HepG2 (cell line): ENCODE measurements at regions not wholly inside any gene's neighbourhood (a gene's known extent, or its start where the extent isn't known, plus 50 kb on each side); places are given as distances from the start of the nearest gene placed in this dataset.

Source experiments
- ATAC-seq: fragments of 200-7000 bp; cut with Tn5 transposase; 3 replicates; pipeline ENCODE4 v1.9.1; 2020; ENCODE audit warnings: mild to moderate bottlenecking, moderate library complexity
- BruUV-seq: library from RNA; stranded (reverse); fragments of 400-500 nt; replicated peaks from 2 replicates; lab custom pipeline; 2021; lab: Mats Ljungman, UMichigan
- CTCF ChIA-PET: fragments of 300-600 bp; formaldehyde crosslinking; extraction: SDS; loops from one replicate; lab custom pipeline; 2021; ENCODE audit warnings: low total read pairs, inconsistent platforms, low intra/inter-chr PET ratio; lab: Yijun Ruan, JAX
- POLR2A ChIA-PET: fragments of 350-600 bp; sonication (Branson Sonifier 250); formaldehyde crosslinking; loops from one replicate; lab custom pipeline; 2020; ENCODE audit warnings: antibody characterized with exemption, inconsistent platforms; lab: Yijun Ruan, JAX
- DNase-seq: peaks from one replicate; pipeline ENCODE4 v3.0.0-alpha.2; 2015; ENCODE audit warnings: low spot score
- FAIRE-seq: peaks from 3 replicates; lab custom pipeline; 2011; peaks lifted over from hg19 to GRCh38; lab: Jason Lieb, UNC
- H2AFZ ChIP-seq: one replicate; pipeline ENCODE4 v1.6.1; 2011; ENCODE audit warnings: low read length, inconsistent platforms
- H3K27ac ChIP-seq: fragments of 300-600 bp; 3 replicates; pipeline ENCODE4 v1.8.0; 2011; ENCODE audit warnings: mixed run types, mild to moderate bottlenecking, mixed read lengths, low read length, inconsistent platforms; ENCODE audit not compliant: insufficient read depth; ENCODE audit errors: extremely low read length
- H3K27me3 ChIP-seq, 2 experiments: fragments of 200-600 bp in 1 of 2; 2 replicates in 1 of 2; 3 replicates in 1 of 2; pipeline versions ENCODE4 v1.6.0 to v1.8.0; 2011; ENCODE audit warnings: low read length in 2 of 2, mild to moderate bottlenecking in 2 of 2, moderate library complexity in 2 of 2, inconsistent platforms in 1 of 2; ENCODE audit not compliant: insufficient read depth in 2 of 2, control insufficient read depth in 1 of 2
- H3K36me3 ChIP-seq, 2 experiments: fragments of 200-600 bp in 1 of 2; replicated peaks in 1 of 2; 2 replicates in 1 of 2; 3 replicates in 1 of 2; pipeline versions ENCODE4 v1.5.1 to v1.8.0; 2011; ENCODE audit warnings: low read length in 2 of 2, inconsistent platforms in 1 of 2; ENCODE audit not compliant: insufficient read depth in 2 of 2, control insufficient read depth in 1 of 2
- H3K4me1 ChIP-seq: 2 replicates; pipeline ENCODE4 v1.5.1; 2012; ENCODE audit warnings: low read length, inconsistent platforms; ENCODE audit not compliant: insufficient read depth
- H3K4me2 ChIP-seq: 2 replicates; pipeline ENCODE4 v1.6.0; 2011; ENCODE audit warnings: low read depth, low read length, inconsistent platforms
- H3K4me3 ChIP-seq, 3 experiments: fragments of 200-600 bp in 1 of 3; sonication (generic), shearing (Covaris generic) in 1 of 3; replicated peaks in 1 of 3; 2 replicates each; pipeline ENCODE4 v1.5.1; 2011 to 2016; ENCODE audit warnings: low read length in 3 of 3, inconsistent platforms in 2 of 3, low read depth in 2 of 3, mild to moderate bottlenecking in 2 of 3, control low read depth in 1 of 3, mixed read lengths in 1 of 3; ENCODE audit not compliant: insufficient read depth in 1 of 3
- H3K79me2 ChIP-seq: one replicate; pipeline ENCODE4 v1.6.1; 2011; ENCODE audit warnings: low read length, inconsistent platforms; ENCODE audit not compliant: insufficient read depth
- H3K9ac ChIP-seq: 2 replicates; pipeline ENCODE4 v1.6.0; 2011; ENCODE audit warnings: mild to moderate bottlenecking, low read depth, low read length, inconsistent platforms; ENCODE audit not compliant: insufficient read depth
- H3K9me3 ChIP-seq: 2 replicates; pipeline ENCODE4 v1.5.1; 2012; ENCODE audit warnings: mild to moderate bottlenecking, low read length
- H4K20me1 ChIP-seq: 2 replicates; pipeline ENCODE4 v1.6.0; 2011; ENCODE audit warnings: inconsistent platforms, mild to moderate bottlenecking, low read length, moderate library complexity; ENCODE audit not compliant: insufficient read depth
- DNMT3B ChIP-seq: conservative IDR thresholded peaks from 2 replicates; pipeline ENCODE4 v1.6.1; 2016; ENCODE audit warnings: missing biosample characterization, control low read depth
- DPF2 ChIP-seq: sonication (generic); formaldehyde crosslinking; IDR thresholded peaks from 2 replicates; pipeline ENCODE4 v1.4.0; 2020; ENCODE audit warnings: mild to moderate bottlenecking, low read depth, missing genetic modification reagents, borderline replicate concordance
- FOSL2 ChIP-seq: sonication (generic); formaldehyde crosslinking; IDR thresholded peaks from 2 replicates; pipeline ENCODE4 v1.4.0; 2020; ENCODE audit warnings: missing genetic modification reagents
- ISX ChIP-seq: sonication (generic); formaldehyde crosslinking; conservative IDR thresholded peaks from 2 replicates; pipeline ENCODE4 v1.5.0; 2020; ENCODE audit warnings: missing genetic modification reagents
- KLF11 ChIP-seq: IDR thresholded peaks from 2 replicates; pipeline ENCODE4 v1.6.1; 2016; ENCODE audit warnings: missing compliant biosample characterization
- WGBS: methylation state at CpG from one replicate; pipeline ENCODE4 v1.1.6; 2017; ENCODE audit warnings: low lambda C conversion rate; 5-methylcytosine and 5-hydroxymethylcytosine counted together
- in situ Hi-C: cut with HindIII; loops from 2 replicates; pipeline ENCODE4 v1.10.0; 2017; ENCODE audit warnings: low pct_unique_long_range_greater_than_20kb; ENCODE audit not compliant: extremely low pct_ligation_motif_present
- intact Hi-C: fragments of 100-400 bp; cut with micrococcal nuclease; formaldehyde crosslinking; loops from one replicate; pipeline ENCODE4 v1.10.0; 2022; ENCODE audit not compliant: unreplicated experiment
- TF ChIP-seq, protein P1 (sequence below): sonication (generic); formaldehyde crosslinking; IDR thresholded peaks from 2 replicates; pipeline ENCODE4 v1.9.0; 2021; ENCODE audit warnings: missing genetic modification reagents, mild to moderate bottlenecking, borderline replicate concordance
- TF ChIP-seq, protein P2 (sequence below): IDR thresholded peaks from 2 replicates; pipeline ENCODE4 v1.6.1; 2016; ENCODE audit warnings: low read depth

DNA sequence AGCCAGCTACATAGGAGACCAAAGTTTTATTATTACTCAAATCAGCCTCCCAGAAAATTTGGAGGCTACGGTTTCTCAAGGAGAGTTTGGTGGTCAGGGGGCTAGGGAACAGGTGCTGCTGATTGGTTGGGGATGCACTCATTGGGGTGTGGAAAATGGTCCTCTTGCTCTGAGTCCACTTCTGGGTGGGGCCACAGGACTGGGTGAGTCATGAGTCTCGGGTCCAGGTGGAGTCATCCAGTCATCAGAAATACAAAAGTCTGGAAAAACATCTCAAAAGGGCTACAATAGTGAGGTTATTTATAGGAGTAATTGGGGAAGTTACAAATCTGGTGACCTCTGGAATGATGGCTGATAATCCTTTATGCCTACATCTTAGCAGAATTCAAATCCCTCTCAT lies 54.3 kb upstream of the SLC22A16 start:
- TF ChIP-seq KLF11 (CRISPR knock-in tag) (no peak), FOSL2 (CRISPR knock-in tag) (peak; percentile 60; the same call in 1 of the 2 replicates)
- TF ChIP-seq, protein P1, sequence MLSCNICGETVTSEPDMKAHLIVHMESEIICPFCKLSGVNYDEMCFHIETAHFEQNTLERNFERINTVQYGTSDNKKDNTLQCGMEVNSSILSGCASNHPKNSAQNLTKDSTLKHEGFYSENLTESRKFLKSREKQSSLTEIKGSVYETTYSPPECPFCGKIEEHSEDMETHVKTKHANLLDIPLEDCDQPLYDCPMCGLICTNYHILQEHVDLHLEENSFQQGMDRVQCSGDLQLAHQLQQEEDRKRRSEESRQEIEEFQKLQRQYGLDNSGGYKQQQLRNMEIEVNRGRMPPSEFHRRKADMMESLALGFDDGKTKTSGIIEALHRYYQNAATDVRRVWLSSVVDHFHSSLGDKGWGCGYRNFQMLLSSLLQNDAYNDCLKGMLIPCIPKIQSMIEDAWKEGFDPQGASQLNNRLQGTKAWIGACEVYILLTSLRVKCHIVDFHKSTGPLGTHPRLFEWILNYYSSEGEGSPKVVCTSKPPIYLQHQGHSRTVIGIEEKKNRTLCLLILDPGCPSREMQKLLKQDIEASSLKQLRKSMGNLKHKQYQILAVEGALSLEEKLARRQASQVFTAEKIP (CRISPR knock-in tag) = no peak
- TF ChIP-seq, protein P2, sequence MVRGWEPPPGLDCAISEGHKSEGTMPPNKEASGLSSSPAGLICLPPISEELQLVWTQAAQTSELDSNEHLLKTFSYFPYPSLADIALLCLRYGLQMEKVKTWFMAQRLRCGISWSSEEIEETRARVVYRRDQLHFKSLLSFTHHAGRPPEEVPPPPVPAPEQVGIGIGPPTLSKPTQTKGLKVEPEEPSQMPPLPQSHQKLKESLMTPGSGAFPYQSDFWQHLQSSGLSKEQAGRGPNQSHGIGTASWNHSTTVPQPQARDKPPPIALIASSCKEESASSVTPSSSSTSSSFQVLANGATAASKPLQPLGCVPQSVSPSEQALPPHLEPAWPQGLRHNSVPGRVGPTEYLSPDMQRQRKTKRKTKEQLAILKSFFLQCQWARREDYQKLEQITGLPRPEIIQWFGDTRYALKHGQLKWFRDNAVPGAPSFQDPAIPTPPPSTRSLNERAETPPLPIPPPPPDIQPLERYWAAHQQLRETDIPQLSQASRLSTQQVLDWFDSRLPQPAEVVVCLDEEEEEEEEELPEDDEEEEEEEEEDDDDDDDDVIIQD = 0 out of 2 replicates have a peak, but pooled peaks have one; percentile 28
- Histone ChIP-seq H3K9me3 (peaks cover 7% of the 10 kb centered on the region), H4K20me1 (no peaks in the 10 kb centered on the region), H3K4me1 (peaks cover 70% of the 10 kb centered on the region), H2AFZ (no peak overlapping the region), H3K79me2 (no peaks in the 10 kb centered on the region), H3K36me3 (no peaks in the 10 kb centered on the region), H3K4me3 (no peak overlapping the region), H3K27ac (no peak overlapping the region), H3K27me3 (no peaks in the 10 kb centered on the region), H3K4me2 (no peak overlapping the region), H3K9ac (no peak overlapping the region)
- ChIA-PET POLR2A (no interaction called here), CTCF (no interaction called here)
- DNase-seq (no peak), FAIRE-seq (no peak), ATAC-seq (no peak)
- in situ Hi-C loops (no loop called here), intact Hi-C loops (no loop called here)
- 74% methylated on average over 2 of the region's 2 CpGs for WGBS
- BruUV-seq = no TSS peak

DNA sequence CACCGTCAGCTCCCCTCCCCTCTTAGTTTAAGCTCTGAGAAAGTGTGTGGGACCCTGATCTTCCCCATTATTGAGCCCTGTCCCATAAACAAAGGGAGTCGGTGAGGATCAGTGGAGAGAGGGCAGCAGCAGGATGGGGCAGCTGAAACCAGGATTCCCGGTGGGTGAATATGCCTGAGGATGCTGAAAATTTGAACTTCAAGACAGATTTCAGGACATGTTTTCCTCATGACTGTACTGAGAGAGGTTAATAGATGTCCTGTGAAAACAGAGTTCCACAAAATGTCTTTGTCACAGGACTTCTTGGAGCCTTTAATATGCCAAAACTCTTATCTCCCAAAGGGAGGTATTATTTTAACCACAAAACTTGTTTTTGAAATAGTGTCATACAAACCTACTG lies 53.5 kb upstream of the SLC22A16 start:
- ChIA-PET POLR2A (no interaction called here), CTCF (no interaction called here)
- H3K36me3 ChIP-seq = no peaks in the 10 kb centered on the region
- no peaks in the 10 kb centered on the region for H3K27me3 ChIP-seq
- no TSS peak for BruUV-seq
- peaks cover 69% of the 10 kb centered on the region for H3K4me1 ChIP-seq
- H4K20me1 ChIP-seq = no peaks in the 10 kb centered on the region
- 98% methylated on average over 3 of the region's 3 CpGs for WGBS
- H3K4me3 ChIP-seq = no peak overlapping the region
- ATAC-seq = no peak
- H3K4me2 ChIP-seq = no peak overlapping the region
- in situ Hi-C loops = loop anchor here (10.0 kb wide), 1 partner anchor 465 kb away; no protein-coding TSS in a partner anchor
- no peak overlapping the region for H3K9ac ChIP-seq
- FAIRE-seq = no peak
- no peak overlapping the region for H2AFZ ChIP-seq
- H3K79me2 ChIP-seq = no peaks in the 10 kb centered on the region
- intact Hi-C loops = loop anchor here (2.0 to 10.0 kb wide), 4 partner anchors 65 to 469 kb away; no protein-coding TSS in a partner anchor
- no peak overlapping the region for H3K27ac ChIP-seq
- no peak for DNase-seq
- peaks cover 3% of the 10 kb centered on the region for H3K9me3 ChIP-seq
- TF ChIP-seq DPF2 (CRISPR knock-in tag) (no peak), DNMT3B (CRISPR knock-in tag) (no peak), ISX (CRISPR knock-in tag) (no peak)
